Colonic mucosa (tissue), 4 donors: ENCODE measurements at regions not wholly inside any gene's neighbourhood (a gene's known extent, or its start where the extent isn't known, plus 50 kb on each side); places are given as distances from the start of the nearest gene placed in this dataset.

Source experiments
- DNase-seq: peaks from one replicate; pipeline ENCODE4 v3.0.0-alpha.2; 2020
- H3K27ac ChIP-seq: fragments of 200-600 bp; one replicate; pipeline ENCODE4 v1.8.0; 2021
- H3K27me3 ChIP-seq: fragments of 200-600 bp; one replicate; pipeline ENCODE4 v1.8.0; 2021
- H3K36me3 ChIP-seq: fragments of 200-600 bp; one replicate; pipeline ENCODE4 v1.8.0; 2021
- H3K4me1 ChIP-seq: fragments of 200-600 bp; one replicate; pipeline ENCODE4 v1.8.0; 2021; ENCODE audit warnings: mild to moderate bottlenecking
- H3K4me3 ChIP-seq: fragments of 200-600 bp; one replicate; pipeline ENCODE4 v1.8.0; 2021
- H3K9ac ChIP-seq, 2 donors: one replicate each; pipeline ENCODE4 v1.7.0; 2013; ENCODE audit warnings: control low read depth in 2 of 2, low read depth in 2 of 2, low read length in 2 of 2
- H3K9me3 ChIP-seq: fragments of 200-600 bp; one replicate; pipeline ENCODE4 v1.8.0; 2021
- CTCF ChIP-seq: fragments of 200-600 bp; IDR thresholded peaks from one replicate; pipeline ENCODE4 v1.8.0; 2022; ENCODE audit warnings: antibody characterized with exemption, mild to moderate bottlenecking
- intact Hi-C: fragments of 100-400 bp; cut with DNase I; formaldehyde crosslinking; loops from one replicate; pipeline ENCODE4 v1.14.1; 2022
- donor health status: healthy.
- donor health status: DM: no; HTN: no; CAD: no.
- donor health status: DM: no; HTN: no; CAD: no.

DNA sequence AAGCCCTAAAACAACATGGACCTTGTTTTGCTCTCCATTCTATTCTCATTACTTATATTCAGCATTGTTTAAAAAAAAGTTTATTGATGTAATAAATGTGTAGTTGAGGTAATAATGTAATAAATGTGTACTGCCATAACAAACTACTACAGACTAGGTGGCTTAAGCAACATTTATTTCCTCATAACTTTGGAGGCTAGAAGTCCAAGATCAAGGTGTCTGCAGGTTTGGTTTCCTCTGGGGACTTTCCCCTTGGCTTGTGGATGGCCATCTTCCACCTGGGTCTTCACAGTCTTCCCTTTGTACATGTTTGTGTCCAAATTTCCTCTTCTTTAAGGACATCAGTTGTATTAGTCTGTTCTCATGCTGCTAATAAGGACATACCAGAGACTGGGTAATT is 93.1 kb downstream of the LMO4 start:
- H3K27ac ChIP-seq, result no peak overlapping the region
- H3K9ac ChIP-seq, result no peak overlapping the region
- H3K9me3 ChIP-seq, result no peaks in the 10 kb centered on the region
- H3K27me3 ChIP-seq, result no peaks in the 10 kb centered on the region
- TF ChIP-seq CTCF, result no peak
- no peaks in the 10 kb centered on the region for H3K4me1 ChIP-seq
- intact Hi-C loops, result no loop called here
- DNase-seq, result no peak
- no peak overlapping the region for H3K4me3 ChIP-seq
- H3K36me3 ChIP-seq, result no peaks in the 10 kb centered on the region

DNA sequence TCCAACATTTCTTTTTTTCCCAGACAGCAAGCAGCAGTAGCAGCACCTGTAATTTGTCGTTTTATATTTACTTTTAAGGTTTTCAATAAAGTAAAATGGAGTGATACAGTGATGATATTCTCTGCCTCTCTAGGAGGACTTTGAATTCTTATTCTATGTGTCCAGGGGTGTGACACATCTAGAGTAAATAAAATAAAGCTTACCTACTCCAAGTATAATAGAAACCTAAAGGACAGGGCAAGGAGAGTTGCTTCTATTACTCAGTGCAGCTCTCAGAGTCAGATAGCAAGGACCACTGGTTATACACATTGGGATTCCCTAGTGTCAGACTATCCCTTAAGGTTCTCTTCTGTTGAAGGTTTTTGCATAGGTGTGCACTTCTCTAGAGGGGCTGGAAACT is 95.9 kb downstream of the LMO4 start:
- H3K27ac ChIP-seq, result peak overlapping the region; percentile 42
- no peak overlapping the region for H3K9ac ChIP-seq
- H3K4me3 ChIP-seq, result no peak overlapping the region
- no peaks in the 10 kb centered on the region for H3K36me3 ChIP-seq
- H3K27me3 ChIP-seq, result no peaks in the 10 kb centered on the region
- no peak for TF ChIP-seq CTCF
- no peaks in the 10 kb centered on the region for H3K4me1 ChIP-seq
- no peak for DNase-seq
- intact Hi-C loops, result no loop called here
- no peaks in the 10 kb centered on the region for H3K9me3 ChIP-seq

DNA sequence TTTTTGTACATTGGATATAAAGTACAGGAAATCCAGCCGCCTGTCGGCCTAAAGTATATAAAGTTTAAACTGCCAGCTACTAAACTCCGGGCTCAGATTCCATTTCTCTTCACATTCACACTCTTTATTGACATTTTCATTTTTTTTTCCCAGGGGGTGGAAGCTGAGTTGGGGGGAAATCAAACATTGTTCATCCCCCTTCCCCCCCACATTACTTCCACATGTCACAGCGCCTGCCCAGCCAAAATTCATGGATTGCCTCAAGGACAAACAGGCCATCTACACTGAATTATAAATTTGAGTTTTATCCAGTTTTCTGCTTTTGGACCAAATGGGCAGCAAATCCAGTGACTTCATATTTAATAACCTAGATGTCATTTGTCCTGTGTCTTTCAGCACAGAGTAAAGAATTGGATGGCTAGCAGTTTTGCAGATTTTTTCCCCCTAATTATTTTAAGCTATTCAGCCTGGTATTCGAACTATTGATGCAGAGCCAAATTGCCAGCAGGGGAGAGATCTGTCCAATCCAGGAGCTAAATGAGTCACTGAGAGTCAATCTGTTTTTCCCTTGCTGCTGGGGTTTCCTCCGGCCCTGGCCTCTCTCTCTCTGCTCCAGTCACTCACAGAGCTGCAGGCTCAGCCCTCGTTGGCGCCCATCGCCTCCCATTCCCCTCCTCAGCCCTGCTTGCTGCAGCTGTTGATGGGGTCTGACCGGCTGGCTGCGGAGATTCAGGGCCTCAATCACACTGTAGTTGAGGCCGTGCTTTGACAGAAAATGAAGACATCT is 98.0 kb downstream of the LMO4 start:
- TF ChIP-seq CTCF, result no peak
- Histone ChIP-seq H3K4me3 (no peak overlapping the region), H3K27me3 (no peaks in the 10 kb centered on the region), H3K9ac (no peak overlapping the region), H3K9me3 (no peaks in the 10 kb centered on the region), H3K27ac (no peak overlapping the region), H3K4me1 (no peaks in the 10 kb centered on the region), H3K36me3 (no peaks in the 10 kb centered on the region)
- intact Hi-C loops, result no loop called here
- no peak for DNase-seq

DNA sequence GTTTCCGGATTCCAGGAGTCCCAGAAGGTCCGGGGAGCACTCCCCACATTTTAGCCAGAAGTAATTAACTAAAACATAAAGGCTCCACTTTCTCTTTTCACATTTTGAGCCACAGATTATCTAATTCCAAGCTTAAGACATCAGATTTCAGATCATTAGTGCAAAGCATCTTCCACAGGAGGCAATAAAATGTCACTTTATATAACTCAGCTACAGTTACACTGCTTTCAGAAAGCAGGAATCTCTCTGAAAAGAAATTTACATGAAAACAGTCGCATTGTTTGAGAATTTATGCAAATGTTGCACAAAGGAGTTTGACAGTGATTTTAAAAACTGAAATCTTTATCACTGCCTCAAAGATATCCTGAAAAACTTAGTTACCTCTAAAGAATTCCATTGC is 99.7 kb downstream of the LMO4 start:
- no peak overlapping the region for H3K4me3 ChIP-seq
- no peak overlapping the region for H3K27ac ChIP-seq
- H3K36me3 ChIP-seq, result no peaks in the 10 kb centered on the region
- H3K27me3 ChIP-seq, result no peaks in the 10 kb centered on the region
- intact Hi-C loops, result no loop called here
- TF ChIP-seq CTCF, result no peak
- H3K9ac ChIP-seq, result no peak overlapping the region
- no peak for DNase-seq
- H3K9me3 ChIP-seq, result no peaks in the 10 kb centered on the region
- no peaks in the 10 kb centered on the region for H3K4me1 ChIP-seq

DNA sequence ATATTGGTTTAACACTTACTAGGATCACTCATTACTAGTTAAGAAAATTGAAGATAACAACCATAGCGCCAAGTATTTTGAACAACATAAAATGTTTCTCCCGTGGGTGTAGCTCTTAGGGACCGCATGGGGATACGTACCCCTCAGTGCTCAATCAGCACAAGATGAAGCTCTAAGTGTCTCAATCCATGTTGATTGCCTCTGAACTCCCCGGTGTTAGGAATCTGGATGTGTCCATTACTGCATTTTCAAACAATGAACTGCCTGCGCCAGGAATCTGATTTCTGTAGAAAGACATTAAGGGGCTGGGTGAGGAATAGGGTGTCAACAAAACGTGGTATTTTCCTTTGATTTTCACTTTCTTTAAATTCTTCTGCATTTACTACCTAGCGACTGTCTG is 100.2 kb downstream of the LMO4 start:
- no peaks in the 10 kb centered on the region for H3K9me3 ChIP-seq
- intact Hi-C loops, result no loop called here
- no peak overlapping the region for H3K9ac ChIP-seq
- no peak overlapping the region for H3K4me3 ChIP-seq
- no peak for DNase-seq
- no peak for TF ChIP-seq CTCF
- H3K4me1 ChIP-seq, result no peaks in the 10 kb centered on the region
- no peaks in the 10 kb centered on the region for H3K36me3 ChIP-seq
- H3K27ac ChIP-seq, result no peak overlapping the region
- H3K27me3 ChIP-seq, result no peaks in the 10 kb centered on the region
